PC-9 (cell line): ENCODE measurements at regions not wholly inside any gene's neighbourhood (a gene's known extent, or its start where the extent isn't known, plus 50 kb on each side); places are given as distances from the start of the nearest gene placed in this dataset.

Source experiments
- CTCF ChIP-seq: fragments of 200-600 bp; sonication (generic); conservative IDR thresholded peaks from 2 replicates; pipeline ENCODE4 v1.6.1; 2017; ENCODE audit warnings: mixed run types, antibody characterized with exemption, mild to moderate bottlenecking, moderate library complexity
- EZH2 ChIP-seq: fragments of 200-600 bp; sonication (generic); IDR thresholded peaks from 2 replicates; pipeline ENCODE4 v1.8.0; 2017; ENCODE audit warnings: antibody characterized with exemption, low read depth

- no peak for TF ChIP-seq CTCF
- no peak for TF ChIP-seq EZH2
Measured at GRCh38 chr12:115403253-115403652, 719.3 kb upstream of the TBX3 start.
